ENCODE measurements at regions not wholly inside any gene's neighbourhood (a gene's known extent, or its start where the extent isn't known, plus 50 kb on each side); places are given as distances from the start of the nearest gene placed in this dataset.

- H3K27me3 ChIP-seq (ENCODE audit: insufficient read depth, low read depth): no peaks in the 10 kb centered on the region
- H3K4me2 ChIP-seq: no peak overlapping the region
These were observed 513.9 kb upstream of the NXPH2 start for GRCh38 chr2:139293992-139294548.

DNA sequence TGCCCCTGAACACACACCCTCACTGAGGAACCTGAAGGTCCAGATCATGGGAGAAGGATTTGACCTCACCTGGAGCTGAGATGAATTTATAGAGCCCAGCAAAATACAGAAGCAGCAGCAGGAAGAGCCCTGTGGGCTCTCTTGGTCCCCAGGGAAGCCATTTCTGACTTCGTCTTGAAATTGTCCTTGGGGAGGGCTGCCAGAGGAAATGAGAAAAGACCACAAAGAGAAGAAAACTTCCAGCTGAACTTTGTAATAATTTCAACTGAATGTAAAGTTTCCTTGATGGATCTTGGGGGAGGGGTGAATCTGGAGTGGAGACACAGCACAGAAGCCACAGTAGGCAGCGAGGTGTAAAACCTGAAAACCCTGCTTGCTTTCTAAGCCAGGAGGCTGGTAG lies 500.9 kb upstream of the NXPH2 start:
- H2AFZ ChIP-seq (ENCODE audit: low read depth): no peak overlapping the region
- no peak for TF ChIP-seq CTCF (conservative IDR thresholded peaks at IDR 0.05; ENCODE audit: low read depth, low read length)
- H3K27ac ChIP-seq: no peak overlapping the region
- H3K79me2 ChIP-seq (ENCODE audit: insufficient read depth, low read depth): no peaks in the 10 kb centered on the region
- H3K36me3 ChIP-seq (ENCODE audit: insufficient read depth): no peaks in the 10 kb centered on the region
- H3K27me3 ChIP-seq (ENCODE audit: insufficient read depth, low read depth): no peaks in the 10 kb centered on the region
- H3K4me1 ChIP-seq (ENCODE audit: low read depth, poor library complexity, severe bottlenecking): no peaks in the 10 kb centered on the region
- no peaks in the 10 kb centered on the region for H4K20me1 ChIP-seq (ENCODE audit: insufficient read depth)
- H3K9ac ChIP-seq: no peak overlapping the region
- H3K4me2 ChIP-seq: no peak overlapping the region
- H3K4me3 ChIP-seq (IDR thresholded peaks at IDR 0.05; ENCODE audit: insufficient read depth, low read depth, low read length): no peak overlapping the region

More at GRCh38 chr2:139293992-139294548, 513.9 kb upstream of the NXPH2 start:
- Histone ChIP-seq H3K4me3 (IDR thresholded peaks at IDR 0.05; ENCODE audit: insufficient read depth, low read depth, low read length) (no peak overlapping the region), H3K4me1 (ENCODE audit: low read depth, poor library complexity, severe bottlenecking) (no peaks in the 10 kb centered on the region), H3K9ac (no peak overlapping the region), H4K20me1 (ENCODE audit: insufficient read depth) (no peaks in the 10 kb centered on the region), H3K27ac (no peak overlapping the region), H3K79me2 (ENCODE audit: insufficient read depth, low read depth) (no peaks in the 10 kb centered on the region), H3K36me3 (ENCODE audit: insufficient read depth) (no peaks in the 10 kb centered on the region), H2AFZ (ENCODE audit: low read depth) (no peak overlapping the region; the same call in 1 of the 2 replicates)
- TF ChIP-seq CTCF (conservative IDR thresholded peaks at IDR 0.05; ENCODE audit: low read depth, low read length): no peak

DNA sequence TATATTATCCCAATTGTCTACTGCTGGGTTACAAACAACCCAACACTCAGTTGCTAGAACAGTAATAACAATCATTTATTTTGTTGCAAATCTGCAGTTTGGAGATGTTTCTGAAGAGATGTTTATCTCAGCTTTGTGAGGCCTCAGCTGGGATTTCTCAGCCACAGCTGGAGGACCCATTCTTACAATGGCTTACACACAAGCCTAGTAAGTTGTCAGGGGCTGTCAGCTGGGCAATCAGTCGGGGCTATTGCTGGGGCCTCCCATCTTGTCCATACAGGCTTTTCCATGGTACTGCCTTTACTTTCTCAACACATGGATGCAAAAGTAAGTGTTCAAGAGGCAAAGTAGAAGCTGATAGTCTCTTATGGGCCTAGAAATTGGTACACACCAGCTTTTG lies 491.7 kb upstream of the NXPH2 start:
- Histone ChIP-seq H3K9ac (no peak overlapping the region), H2AFZ (ENCODE audit: low read depth) (no peak overlapping the region), H3K4me3 (IDR thresholded peaks at IDR 0.05; ENCODE audit: insufficient read depth, low read depth, low read length) (no peak overlapping the region), H3K36me3 (ENCODE audit: insufficient read depth) (no peaks in the 10 kb centered on the region), H3K27me3 (ENCODE audit: insufficient read depth, low read depth) (no peaks in the 10 kb centered on the region), H3K27ac (no peak overlapping the region), H3K4me1 (ENCODE audit: low read depth, poor library complexity, severe bottlenecking) (no peaks in the 10 kb centered on the region), H3K79me2 (ENCODE audit: insufficient read depth, low read depth) (no peaks in the 10 kb centered on the region), H4K20me1 (ENCODE audit: insufficient read depth) (no peaks in the 10 kb centered on the region), H3K4me2 (no peak overlapping the region)
- no peak for TF ChIP-seq CTCF (conservative IDR thresholded peaks at IDR 0.05; ENCODE audit: low read depth, low read length)

DNA sequence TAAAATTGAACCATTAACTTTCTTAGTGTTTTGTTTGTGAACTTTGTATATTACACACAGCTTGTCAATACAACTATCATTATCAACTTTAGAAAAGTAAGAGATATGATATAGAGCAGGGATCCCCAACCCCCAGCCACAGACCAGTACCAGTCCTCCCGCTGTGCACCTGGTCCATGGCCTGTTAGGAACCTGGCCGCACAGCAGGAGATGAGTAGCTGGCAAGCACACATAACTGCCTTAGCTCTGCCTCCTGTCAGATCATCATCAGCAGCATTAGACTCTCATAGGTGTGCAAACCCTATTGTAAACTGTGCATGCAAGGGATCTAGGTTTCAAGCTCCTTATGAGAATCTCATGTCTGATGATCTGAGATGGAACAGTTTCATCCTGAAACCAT lies 491.0 kb upstream of the NXPH2 start:
- Histone ChIP-seq H3K4me3 (IDR thresholded peaks at IDR 0.05; ENCODE audit: insufficient read depth, low read depth, low read length) (no peak overlapping the region), H3K27ac (no peak overlapping the region), H3K9ac (no peak overlapping the region), H3K4me1 (ENCODE audit: low read depth, poor library complexity, severe bottlenecking) (no peaks in the 10 kb centered on the region), H2AFZ (ENCODE audit: low read depth) (no peak overlapping the region), H3K27me3 (ENCODE audit: insufficient read depth, low read depth) (no peaks in the 10 kb centered on the region), H4K20me1 (ENCODE audit: insufficient read depth) (no peaks in the 10 kb centered on the region), H3K4me2 (no peak overlapping the region), H3K36me3 (ENCODE audit: insufficient read depth) (no peaks in the 10 kb centered on the region), H3K79me2 (ENCODE audit: insufficient read depth, low read depth) (no peaks in the 10 kb centered on the region)
- no peak for TF ChIP-seq CTCF (conservative IDR thresholded peaks at IDR 0.05; ENCODE audit: low read depth, low read length)
